Activated T-helper 2 cell treated with anti-CD3 and anti-CD28 coated beads, Interferon-gamma antibody, Interleukin-2, Interleukin-4, amounts not matched to agents 10 μg/mL and 5 μg/mL and 100 μg/mL, durations not matched to agents 14 hours and 24 hours and 36 hours (primary cell): ENCODE measurements at regions not wholly inside any gene's neighbourhood (a gene's known extent, or its start where the extent isn't known, plus 50 kb on each side); places are given as distances from the start of the nearest gene placed in this dataset.
"Not testable (repeated sequence)": the region's sequence is repeated elsewhere in the genome, so short reads cannot be mapped to it uniquely, and the experiment has no call there.

Experiments used
- DNase-seq: peaks from one replicate; pipeline ENCODE4 v3.0.0; 2021; ENCODE audit warnings: low spot score
- H3K27ac Mint-ChIP-seq: one replicate; pipeline ENCODE4 v1.8.0; 2021; ENCODE audit warnings: mixed read lengths
- H3K27me3 Mint-ChIP-seq: one replicate; pipeline ENCODE4 v1.8.0; 2021; ENCODE audit warnings: low read depth, mixed read lengths
- H3K36me3 Mint-ChIP-seq: one replicate; pipeline ENCODE4 v1.8.0; 2021; ENCODE audit warnings: low read depth, mixed read lengths
- H3K4me1 Mint-ChIP-seq: one replicate; pipeline ENCODE4 v1.8.0; 2021; ENCODE audit warnings: low read depth, mixed read lengths
- H3K4me3 Mint-ChIP-seq: one replicate; pipeline ENCODE4 v1.8.0; 2021; ENCODE audit warnings: low read depth, mild to moderate bottlenecking, moderate library complexity, mixed read lengths
- H3K9me3 Mint-ChIP-seq: one replicate; pipeline ENCODE4 v1.8.0; 2021; ENCODE audit warnings: mixed read lengths
- intact Hi-C: fragments of 100-400 bp; cut with micrococcal nuclease; formaldehyde crosslinking; loops from one replicate; pipeline ENCODE4 v1.15.1; 2023

- H3K27ac Mint-ChIP-seq, result no peak overlapping the region
Measured at GRCh38 chr6:145272246-145272645, 463.1 kb downstream of the EPM2A start.

GRCh38 chr6:145273136-145273535 is 462.2 kb downstream of the EPM2A start:
- no peak overlapping the region for H3K4me3 Mint-ChIP-seq
- no peaks in the 10 kb centered on the region for H3K27me3 Mint-ChIP-seq
- intact Hi-C loops, result no loop called here
- no peaks in the 10 kb centered on the region for H3K4me1 Mint-ChIP-seq
- H3K36me3 Mint-ChIP-seq, result no peaks in the 10 kb centered on the region
- no peaks in the 10 kb centered on the region for H3K9me3 Mint-ChIP-seq
- no peak for DNase-seq
- H3K27ac Mint-ChIP-seq, result no peak overlapping the region

More at GRCh38 chr6:145272246-145272645, 463.1 kb downstream of the EPM2A start:
- no peaks in the 10 kb centered on the region for H3K4me1 Mint-ChIP-seq
- intact Hi-C loops, result no loop called here
- no peak overlapping the region for H3K4me3 Mint-ChIP-seq
- no peak for DNase-seq
- H3K36me3 Mint-ChIP-seq, result no peaks in the 10 kb centered on the region
- H3K27me3 Mint-ChIP-seq, result no peaks in the 10 kb centered on the region
- no peaks in the 10 kb centered on the region for H3K9me3 Mint-ChIP-seq

- no peak overlapping the region for H3K27ac Mint-ChIP-seq
- H3K27me3 Mint-ChIP-seq, result no peaks in the 10 kb centered on the region
- no peak overlapping the region for H3K4me3 Mint-ChIP-seq
- H3K9me3 Mint-ChIP-seq, result no peaks in the 10 kb centered on the region
- H3K4me1 Mint-ChIP-seq, result no peaks in the 10 kb centered on the region
- intact Hi-C loops, result no loop called here
- no peak for DNase-seq
- H3K36me3 Mint-ChIP-seq, result no peaks in the 10 kb centered on the region
Measured at GRCh38 chr6:145274083-145274482, 461.2 kb downstream of the EPM2A start.

- intact Hi-C loops, result no loop called here
- Mint-ChIP-seq H3K36me3 (no peaks in the 10 kb centered on the region), H3K27ac (no peak overlapping the region), H3K4me1 (no peaks in the 10 kb centered on the region), H3K9me3 (no peaks in the 10 kb centered on the region), H3K4me3 (no peak overlapping the region), H3K27me3 (no peaks in the 10 kb centered on the region)
- no peak for DNase-seq
Measured at GRCh38 chr6:145275019-145275418, 460.3 kb downstream of the EPM2A start.

GRCh38 chr6:145275787-145276186 is 459.5 kb downstream of the EPM2A start:
- Mint-ChIP-seq H3K27ac (no peak overlapping the region), H3K4me1 (no peaks in the 10 kb centered on the region), H3K4me3 (no peak overlapping the region), H3K27me3 (no peaks in the 10 kb centered on the region), H3K9me3 (no peaks in the 10 kb centered on the region), H3K36me3 (no peaks in the 10 kb centered on the region)
- intact Hi-C loops, result no loop called here
- no peak for DNase-seq

GRCh38 chr6:145276756-145277155 is 458.6 kb downstream of the EPM2A start:
- no peak for DNase-seq
- H3K4me1 Mint-ChIP-seq, result no peaks in the 10 kb centered on the region
- no peaks in the 10 kb centered on the region for H3K27me3 Mint-ChIP-seq
- H3K9me3 Mint-ChIP-seq, result no peaks in the 10 kb centered on the region
- intact Hi-C loops, result no loop called here
- no peak overlapping the region for H3K27ac Mint-ChIP-seq
- no peaks in the 10 kb centered on the region for H3K36me3 Mint-ChIP-seq
- no peak overlapping the region for H3K4me3 Mint-ChIP-seq

- no peaks in the 10 kb centered on the region for H3K36me3 Mint-ChIP-seq
- no peaks in the 10 kb centered on the region for H3K4me1 Mint-ChIP-seq
- no peaks in the 10 kb centered on the region for H3K27me3 Mint-ChIP-seq
- no peaks in the 10 kb centered on the region for H3K9me3 Mint-ChIP-seq
- H3K27ac Mint-ChIP-seq, result no peak overlapping the region
- no peak overlapping the region for H3K4me3 Mint-ChIP-seq
- DNase-seq, result no peak
- intact Hi-C loops, result no loop called here
Measured at GRCh38 chr6:145277358-145278086, 457.8 kb downstream of the EPM2A start.

- Mint-ChIP-seq H3K27ac (no peak overlapping the region), H3K36me3 (no peaks in the 10 kb centered on the region), H3K4me3 (no peak overlapping the region), H3K9me3 (no peaks in the 10 kb centered on the region), H3K27me3 (no peaks in the 10 kb centered on the region), H3K4me1 (no peaks in the 10 kb centered on the region)
- no peak for DNase-seq
- intact Hi-C loops, result no loop called here
Measured at GRCh38 chr6:145278163-145278807, 457.0 kb downstream of the EPM2A start.

- intact Hi-C loops, result no loop called here
- Mint-ChIP-seq H3K4me3 (no peak overlapping the region), H3K9me3 (no peaks in the 10 kb centered on the region), H3K27me3 (no peaks in the 10 kb centered on the region), H3K27ac (no peak overlapping the region), H3K4me1 (no peaks in the 10 kb centered on the region), H3K36me3 (no peaks in the 10 kb centered on the region)
- DNase-seq, result no peak
Measured at GRCh38 chr6:145279551-145279950, 455.8 kb downstream of the EPM2A start.

GRCh38 chr6:145279993-145280392 is 455.3 kb downstream of the EPM2A start:
- intact Hi-C loops, result no loop called here

GRCh38 chr6:145283209-145283608 is 452.1 kb downstream of the EPM2A start:
- H3K27me3 Mint-ChIP-seq, H3K27ac Mint-ChIP-seq, intact Hi-C loops, H3K4me1 Mint-ChIP-seq, H3K4me3 Mint-ChIP-seq, H3K36me3 Mint-ChIP-seq, H3K9me3 Mint-ChIP-seq, DNase-seq: not testable (repeated sequence)

More at GRCh38 chr6:145279993-145280392, 455.3 kb downstream of the EPM2A start:
- Mint-ChIP-seq H3K4me3 (no peak overlapping the region), H3K9me3 (no peaks in the 10 kb centered on the region), H3K27ac (no peak overlapping the region), H3K27me3 (no peaks in the 10 kb centered on the region), H3K36me3 (no peaks in the 10 kb centered on the region), H3K4me1 (no peaks in the 10 kb centered on the region)
- DNase-seq, result no peak

GRCh38 chr6:145283856-145284255 is 451.5 kb downstream of the EPM2A start:
- no peak for DNase-seq
- Mint-ChIP-seq H3K4me3 (no peak overlapping the region), H3K4me1 (no peaks in the 10 kb centered on the region), H3K36me3 (no peaks in the 10 kb centered on the region), H3K9me3 (no peaks in the 10 kb centered on the region), H3K27me3 (no peaks in the 10 kb centered on the region), H3K27ac (no peak overlapping the region)
- intact Hi-C loops, result no loop called here

GRCh38 chr6:145286916-145287315 is 448.4 kb downstream of the EPM2A start:
- Mint-ChIP-seq H3K27ac (no peak overlapping the region), H3K9me3 (no peaks in the 10 kb centered on the region), H3K4me1 (no peaks in the 10 kb centered on the region), H3K4me3 (no peak overlapping the region), H3K36me3 (no peaks in the 10 kb centered on the region), H3K27me3 (no peaks in the 10 kb centered on the region)
- intact Hi-C loops, result no loop called here
- DNase-seq, result no peak
